SK-N-SH (cell line): ENCODE measurements at regions not wholly inside any gene's neighbourhood (a gene's known extent, or its start where the extent isn't known, plus 50 kb on each side); places are given as distances from the start of the nearest gene placed in this dataset.
A peak's percentile ranks its signal among the peaks of the same experiment; 100 is the strongest.

Source experiments
- CTCF ChIA-PET: fragments of 300-600, 350-600 bp; formaldehyde crosslinking; extraction: SDS; loops from one replicate; lab custom pipeline; 2021; lab: Yijun Ruan, JAX
- POLR2A ChIA-PET: fragments of 350-600 bp; sonication (Branson Sonifier 250); formaldehyde crosslinking; extraction: SDS; loops from one replicate; lab custom pipeline; 2020; ENCODE audit warnings: antibody characterized with exemption, inconsistent platforms; lab: Yijun Ruan, JAX
- DNase-seq: peaks from one replicate; pipeline ENCODE4 v3.0.0; 2012
- H2AFZ ChIP-seq: fragments of 200-600 bp; sonication (generic); 2 replicates; pipeline ENCODE4 v1.8.1; 2016; ENCODE audit warnings: antibody characterized with exemption, mild to moderate bottlenecking, low read depth
- H3F3A ChIP-seq: fragments of 200-600 bp; sonication (generic); replicated peaks from 2 replicates; pipeline ENCODE3; 2016; ENCODE audit warnings: antibody characterized with exemption, mild to moderate bottlenecking; ENCODE audit not compliant: insufficient read depth
- H3K27ac ChIP-seq, 2 experiments: fragments of 200-500 bp in 1 of 2; fragments of 200-600 bp in 1 of 2; sonication (Bioruptor generic) in 1 of 2; sonication (generic), shearing (Covaris generic) in 1 of 2; 2 replicates each; pipeline versions ENCODE4 v1.5.1 to v1.6.1; 2014 to 2016; ENCODE audit warnings: low read depth in 2 of 2, inconsistent platforms in 1 of 2, low read length in 1 of 2, mild to moderate bottlenecking in 1 of 2, mixed read lengths in 1 of 2
- H3K27me3 ChIP-seq: fragments of 200-600 bp; sonication (generic), shearing (Covaris generic); 2 replicates; pipeline ENCODE4 v1.6.1; 2016; ENCODE audit warnings: mixed run types; ENCODE audit not compliant: insufficient read depth
- H3K36me3 ChIP-seq, 2 experiments: fragments of 200-500 bp in 1 of 2; fragments of 200-600 bp in 1 of 2; sonication (Bioruptor generic) in 1 of 2; sonication (generic) in 1 of 2; replicated peaks in 1 of 2; 2 replicates each; pipeline versions ENCODE3 to v1.5.1; 2014 to 2016; ENCODE audit warnings: low read length in 1 of 2, mild to moderate bottlenecking in 1 of 2; ENCODE audit not compliant: insufficient read depth in 2 of 2, control insufficient read depth in 1 of 2
- H3K4me1 ChIP-seq, 2 experiments: fragments of 200-500 bp in 1 of 2; fragments of 200-600 bp in 1 of 2; sonication (Bioruptor generic) in 1 of 2; sonication (generic), shearing (Covaris generic) in 1 of 2; 2 replicates each; pipeline versions ENCODE4 v1.5.1 to v1.6.1; 2014 to 2016; ENCODE audit warnings: low read depth in 1 of 2, low read length in 1 of 2, mixed run types in 1 of 2; ENCODE audit not compliant: insufficient read depth in 2 of 2, control insufficient read depth in 1 of 2
- H3K4me2 ChIP-seq: fragments of 200-600 bp; sonication (generic), shearing (Covaris generic); 2 replicates; pipeline ENCODE4 v1.6.1; 2017; ENCODE audit warnings: mixed run types
- H3K4me3 ChIP-seq, 2 experiments: fragments of 200-500 bp in 1 of 2; fragments of 200-600 bp in 1 of 2; sonication (Bioruptor generic) in 1 of 2; sonication (generic), shearing (Covaris generic) in 1 of 2; 2 replicates each; pipeline versions ENCODE4 v1.5.1 to v1.8.1; 2014 to 2016; ENCODE audit warnings: low read depth in 2 of 2, inconsistent platforms in 1 of 2, low read length in 1 of 2, mild to moderate bottlenecking in 1 of 2, mixed read lengths in 1 of 2, moderate library complexity in 1 of 2
- H3K79me2 ChIP-seq: fragments of 200-600 bp; sonication (generic); 2 replicates; pipeline ENCODE4 v1.8.1; 2017; ENCODE audit warnings: mild to moderate bottlenecking; ENCODE audit not compliant: insufficient read depth
- H3K9ac ChIP-seq: fragments of 200-600 bp; sonication (generic); 2 replicates; pipeline ENCODE4 v1.6.1; 2017; ENCODE audit warnings: mixed run types
- H3K9me2 ChIP-seq: fragments of 200-600 bp; sonication (generic); 2 replicates; pipeline ENCODE4 v1.6.1; 2017; ENCODE audit warnings: mixed run types
- H3K9me3 ChIP-seq: fragments of 200-600 bp; sonication (generic); 2 replicates; pipeline ENCODE4 v1.6.1; 2017; ENCODE audit warnings: mixed run types, mild to moderate bottlenecking, moderate library complexity
- H4K20me1 ChIP-seq: fragments of 200-600 bp; sonication (generic); 2 replicates; pipeline ENCODE4 v1.6.1; 2017; ENCODE audit warnings: mild to moderate bottlenecking, mixed run types; ENCODE audit not compliant: insufficient read depth
- CHD2 ChIP-seq: fragments of 150-350 bp; IDR thresholded peaks from 2 replicates; pipeline ENCODE4 v1.6.1; 2018; ENCODE audit warnings: low read length; ENCODE audit not compliant: partially characterized antibody
- ELF1 ChIP-seq: IDR thresholded peaks from 2 replicates; pipeline ENCODE4 v1.4.0; 2012
- EP300 ChIP-seq, 2 experiments: IDR thresholded peaks; 2 replicates each; pipeline versions ENCODE4 v1.4.0 to v1.6.1; 2012; ENCODE audit warnings: borderline replicate concordance in 1 of 2, low read depth in 1 of 2, low read length in 1 of 2
- FOXM1 ChIP-seq: IDR thresholded peaks from 2 replicates; pipeline ENCODE4 v1.4.0; 2012; ENCODE audit warnings: low read depth, mild to moderate bottlenecking
- GABPA ChIP-seq: IDR thresholded peaks from 2 replicates; pipeline ENCODE4 v1.4.0; 2012; ENCODE audit warnings: low read depth, mild to moderate bottlenecking
- MAX ChIP-seq: IDR thresholded peaks from 2 replicates; pipeline ENCODE4 v1.4.0; 2012; ENCODE audit warnings: low read depth
- MEF2A ChIP-seq: IDR thresholded peaks from 2 replicates; pipeline ENCODE4 v1.4.0; 2012; ENCODE audit warnings: low read depth, borderline replicate concordance
- POLR2AphosphoS5 ChIP-seq: IDR thresholded peaks from 2 replicates; pipeline ENCODE4 v1.6.1; 2012; ENCODE audit warnings: low read depth, low read length
- RAD21 ChIP-seq: IDR thresholded peaks from 2 replicates; pipeline ENCODE4 v1.6.1; 2012; ENCODE audit warnings: mild to moderate bottlenecking, low read length
- SIN3A ChIP-seq: IDR thresholded peaks from 2 replicates; pipeline ENCODE4 v1.6.1; 2012; ENCODE audit warnings: low read depth, mild to moderate bottlenecking, low read length, moderate library complexity, borderline replicate concordance
- SMC3 ChIP-seq: IDR thresholded peaks from 2 replicates; pipeline ENCODE4 v1.6.1; 2012; ENCODE audit warnings: low read depth, low read length, improper control_type of control experiment
- TAF1 ChIP-seq: IDR thresholded peaks from 2 replicates; pipeline ENCODE4 v1.6.1; 2012; ENCODE audit warnings: low read depth, mild to moderate bottlenecking, low read length, moderate library complexity, borderline replicate concordance
- USF1 ChIP-seq: IDR thresholded peaks from 2 replicates; pipeline ENCODE4 v1.4.0; 2012; ENCODE audit warnings: low read depth, borderline replicate concordance
- YY1 ChIP-seq: IDR thresholded peaks from 2 replicates; pipeline ENCODE4 v1.4.0; 2012; ENCODE audit warnings: low read depth, mild to moderate bottlenecking
- ZBTB33 ChIP-seq: IDR thresholded peaks from 2 replicates; pipeline ENCODE4 v1.4.0; 2012; ENCODE audit warnings: low read depth, borderline replicate concordance
- WGBS: methylation state at CpG from one replicate; pipeline ENCODE4 v1.1.6; 2017; ENCODE audit warnings: low lambda C conversion rate; 5-methylcytosine and 5-hydroxymethylcytosine counted together

GRCh38 chr2:19048593-19049266 is 309.7 kb downstream of the OSR1 start:
- no peaks in the 10 kb centered on the region for H3K36me3 ChIP-seq
- no peaks in the 10 kb centered on the region for H3K9me3 ChIP-seq
- H3K27ac ChIP-seq: no peak overlapping the region
- CTCF ChIA-PET: interaction anchor here (1.4 kb wide), 1 partner anchor 548 kb away, joined by 4 read pairs; no protein-coding TSS in a partner anchor
- H3K4me3 ChIP-seq: no peak overlapping the region
- TF ChIP-seq USF1: no peak
- no peak for TF ChIP-seq ZBTB33
- no peak for TF ChIP-seq EP300 (IDR thresholded peaks at IDR 0.05; ENCODE audit: borderline replicate concordance in 1 of 2, low read depth in 1 of 2, low read length in 1 of 2)
- no peak for TF ChIP-seq MEF2A
- no peak for TF ChIP-seq MAX
- TF ChIP-seq GABPA: no peak
- no peak for TF ChIP-seq YY1
- no peak for TF ChIP-seq FOXM1
- no peak for TF ChIP-seq RAD21
- TF ChIP-seq, all 33 proteins: peak for 0
- Histone ChIP-seq H3K27me3 (no peaks in the 10 kb centered on the region), H3K9me2 (no peaks in the 10 kb centered on the region), H4K20me1 (no peaks in the 10 kb centered on the region), H3K4me2 (no peak overlapping the region), H3K4me1 (peaks cover 0 to 6% of the 10 kb centered on the region in 2 experiments; a peak in 1 of 4 replicates), H3K9ac (no peak overlapping the region), H2AFZ (no peak overlapping the region), H3K79me2 (no peaks in the 10 kb centered on the region), H3F3A (peaks cover 3% of the 10 kb centered on the region)
- WGBS: 78% methylated on average over 5 of the region's 5 CpGs
- POLR2A ChIA-PET: no interaction called here
- no peak for DNase-seq

- POLR2A ChIA-PET: no interaction called here
- Histone ChIP-seq H4K20me1 (no peaks in the 10 kb centered on the region), H3K27ac (peak overlapping the region in 1 of 2 experiments; percentile 49; a peak in 2 of 4 replicates), H3K9ac (no peak overlapping the region), H3K79me2 (no peaks in the 10 kb centered on the region), H3K27me3 (no peaks in the 10 kb centered on the region), H3F3A (peaks cover 3% of the 10 kb centered on the region), H3K9me3 (no peaks in the 10 kb centered on the region), H3K9me2 (no peaks in the 10 kb centered on the region), H2AFZ (no peak overlapping the region), H3K4me3 (no peak overlapping the region), H3K36me3 (no peaks in the 10 kb centered on the region), H3K4me2 (no peak overlapping the region; the same call in 1 of the 2 replicates), H3K4me1 (peaks cover 0 to 6% of the 10 kb centered on the region in 2 experiments; a peak in 1 of 4 replicates)
- CTCF ChIA-PET: interaction anchor here (1.1 to 1.4 kb wide), 2 partner anchors 16 to 546 kb away, joined by 3 to 4 read pairs; no protein-coding TSS in a partner anchor
- 82% methylated on average over 4 of the region's 4 CpGs for WGBS
- no peak for DNase-seq
- no peak for TF ChIP-seq MAX
- no peak for TF ChIP-seq ZBTB33
- TF ChIP-seq USF1: no peak
- TF ChIP-seq ELF1: no peak
- no peak for TF ChIP-seq POLR2AphosphoS5
- TF ChIP-seq SMC3: no peak
- no peak for TF ChIP-seq TAF1
- TF ChIP-seq SIN3A: no peak
- no peak for TF ChIP-seq CHD2
Observed at GRCh38 chr2:19046986-19047780, 311.2 kb downstream of the OSR1 start.
